WTC11 (cell line): ENCODE measurements at regions not wholly inside any gene's neighbourhood (a gene's known extent, or its start where the extent isn't known, plus 50 kb on each side); places are given as distances from the start of the nearest gene placed in this dataset.

Experiments used
- ATF1 ChIP-seq: sonication (generic); formaldehyde crosslinking; IDR thresholded peaks from 2 replicates; pipeline ENCODE4 v1.8.1; 2023; ENCODE audit warnings: mild to moderate bottlenecking, moderate library complexity, missing genetic modification reagents
- ATF3 ChIP-seq: sonication (generic); formaldehyde crosslinking; conservative IDR thresholded peaks from 2 replicates; pipeline ENCODE4 v1.8.1; 2022; ENCODE audit warnings: mild to moderate bottlenecking, missing genetic modification reagents
- CTCF ChIP-seq: fragments of 200-600 bp; IDR thresholded peaks from 2 replicates; pipeline ENCODE4 v1.8.0; 2022; ENCODE audit warnings: antibody characterized with exemption
- ESRRA ChIP-seq: sonication (generic); formaldehyde crosslinking; IDR thresholded peaks from 2 replicates; pipeline ENCODE4 v1.8.1; 2022; ENCODE audit warnings: mild to moderate bottlenecking, missing genetic modification reagents, borderline replicate concordance
- SP1 ChIP-seq: sonication (generic); formaldehyde crosslinking; conservative IDR thresholded peaks from 2 replicates; pipeline ENCODE4 v1.8.1; 2022; ENCODE audit warnings: missing genetic modification reagents
- TCF7 ChIP-seq: sonication (generic); formaldehyde crosslinking; IDR thresholded peaks from 2 replicates; pipeline ENCODE4 v1.8.0; 2022; ENCODE audit warnings: mild to moderate bottlenecking, low read depth, missing genetic modification reagents, moderate library complexity
- TEAD4 ChIP-seq: sonication (generic); formaldehyde crosslinking; IDR thresholded peaks from 2 replicates; pipeline ENCODE4 v1.8.0; 2022; ENCODE audit warnings: mild to moderate bottlenecking, missing genetic modification reagents
- ZNF263 ChIP-seq: sonication (generic); formaldehyde crosslinking; IDR thresholded peaks from 2 replicates; pipeline ENCODE4 v1.8.1; 2022; ENCODE audit warnings: low read depth, mild to moderate bottlenecking, moderate library complexity, missing genetic modification reagents
- ZNF396 ChIP-seq: fragments of 250-450 bp; sonication (Bioruptor Pico); IDR thresholded peaks from 2 replicates; pipeline ENCODE4 v1.8.0; 2021; ENCODE audit warnings: mild to moderate bottlenecking, moderate library complexity, borderline replicate concordance
- ZNF416 ChIP-seq: fragments of 250-450 bp; sonication (Bioruptor Pico); IDR thresholded peaks from 2 replicates; pipeline ENCODE4 v1.9.0; 2021; ENCODE audit warnings: mild to moderate bottlenecking, inconsistent platforms
- ZNF423 ChIP-seq: fragments of 250-450 bp; sonication (Bioruptor Pico); IDR thresholded peaks from 2 replicates; pipeline ENCODE4 v2.1.2; 2022; ENCODE audit warnings: mild to moderate bottlenecking, moderate library complexity
- TF ChIP-seq, protein P1 (sequence below): sonication (generic); formaldehyde crosslinking; IDR thresholded peaks from 2 replicates; pipeline ENCODE4 v1.8.1; 2023; ENCODE audit warnings: mild to moderate bottlenecking, missing genetic modification reagents, moderate library complexity
- TF ChIP-seq, protein P2 (sequence below): sonication (generic); formaldehyde crosslinking; IDR thresholded peaks from 2 replicates; pipeline ENCODE4 v1.8.0; 2023; ENCODE audit warnings: missing genetic modification reagents
- TF ChIP-seq, protein P3 (sequence below): sonication (generic); formaldehyde crosslinking; IDR thresholded peaks from 2 replicates; pipeline ENCODE4 v1.8.1; 2022; ENCODE audit warnings: low read depth, mild to moderate bottlenecking, moderate library complexity, missing genetic modification reagents, borderline replicate concordance

- TF ChIP-seq CTCF (no peak), TCF7 (CRISPR knock-in tag) (no peak), ZNF263 (no peak), ESRRA (CRISPR knock-in tag) (no peak), ZNF423 (no peak), ATF1 (CRISPR knock-in tag) (no peak), SP1 (no peak), ZNF396 (CRISPR knock-in tag) (no peak), ATF3 (CRISPR knock-in tag) (no peak), ZNF416 (CRISPR knock-in tag) (no peak), TEAD4 (no peak)
- TF ChIP-seq, protein P1, sequence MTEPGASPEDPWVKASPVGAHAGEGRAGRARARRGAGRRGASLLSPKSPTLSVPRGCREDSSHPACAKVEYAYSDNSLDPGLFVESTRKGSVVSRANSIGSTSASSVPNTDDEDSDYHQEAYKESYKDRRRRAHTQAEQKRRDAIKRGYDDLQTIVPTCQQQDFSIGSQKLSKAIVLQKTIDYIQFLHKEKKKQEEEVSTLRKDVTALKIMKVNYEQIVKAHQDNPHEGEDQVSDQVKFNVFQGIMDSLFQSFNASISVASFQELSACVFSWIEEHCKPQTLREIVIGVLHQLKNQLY (CRISPR knock-in tag): no peak
- TF ChIP-seq, protein P2, sequence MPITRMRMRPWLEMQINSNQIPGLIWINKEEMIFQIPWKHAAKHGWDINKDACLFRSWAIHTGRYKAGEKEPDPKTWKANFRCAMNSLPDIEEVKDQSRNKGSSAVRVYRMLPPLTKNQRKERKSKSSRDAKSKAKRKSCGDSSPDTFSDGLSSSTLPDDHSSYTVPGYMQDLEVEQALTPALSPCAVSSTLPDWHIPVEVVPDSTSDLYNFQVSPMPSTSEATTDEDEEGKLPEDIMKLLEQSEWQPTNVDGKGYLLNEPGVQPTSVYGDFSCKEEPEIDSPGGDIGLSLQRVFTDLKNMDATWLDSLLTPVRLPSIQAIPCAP: no peak
- TF ChIP-seq, protein P3, sequence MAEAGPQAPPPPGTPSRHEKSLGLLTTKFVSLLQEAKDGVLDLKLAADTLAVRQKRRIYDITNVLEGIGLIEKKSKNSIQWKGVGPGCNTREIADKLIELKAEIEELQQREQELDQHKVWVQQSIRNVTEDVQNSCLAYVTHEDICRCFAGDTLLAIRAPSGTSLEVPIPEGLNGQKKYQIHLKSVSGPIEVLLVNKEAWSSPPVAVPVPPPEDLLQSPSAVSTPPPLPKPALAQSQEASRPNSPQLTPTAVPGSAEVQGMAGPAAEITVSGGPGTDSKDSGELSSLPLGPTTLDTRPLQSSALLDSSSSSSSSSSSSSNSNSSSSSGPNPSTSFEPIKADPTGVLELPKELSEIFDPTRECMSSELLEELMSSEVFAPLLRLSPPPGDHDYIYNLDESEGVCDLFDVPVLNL (CRISPR knock-in tag): no peak
Measured at GRCh38 chr2:132038179-132038882, 123.4 kb downstream of the ANKRD30BL start.
